OCI-LY3 (cell line): ENCODE measurements at regions not wholly inside any gene's neighbourhood (a gene's known extent, or its start where the extent isn't known, plus 50 kb on each side); places are given as distances from the start of the nearest gene placed in this dataset.

Experiments used
- H2AFZ ChIP-seq: fragments of 200-600, 300-600 bp; shearing (Covaris generic); 2 replicates; pipeline ENCODE4 v1.6.0; 2014; ENCODE audit warnings: antibody characterized with exemption, low read depth, low read length
- H3K27ac ChIP-seq: fragments of 200-600, 300-600 bp; sonication (generic); 2 replicates; pipeline ENCODE4 v1.5.1; 2014; ENCODE audit warnings: mild to moderate bottlenecking, low read length, moderate library complexity, mixed read lengths
- H3K27me3 ChIP-seq: fragments of 200-600, 300-600 bp; sonication (generic); 2 replicates; pipeline ENCODE4 v1.6.1; 2014; ENCODE audit warnings: low read depth, low read length, mixed read lengths
- H3K36me3 ChIP-seq: fragments of 200-600, 300-600 bp; sonication (generic); replicated peaks from 2 replicates; pipeline ENCODE3; 2014; ENCODE audit warnings: low read depth, low read length, mixed read lengths
- H3K4me1 ChIP-seq: fragments of 300-600, 200-600 bp; sonication (generic); 2 replicates; pipeline ENCODE4 v1.6.1; 2014; ENCODE audit warnings: low read length, mixed read lengths
- H3K4me2 ChIP-seq: fragments of 200-600, 300-600 bp; sonication (generic); 2 replicates; pipeline ENCODE4 v1.6.1; 2014; ENCODE audit warnings: low read length, mixed read lengths
- H3K4me3 ChIP-seq: fragments of 300-600, 200-600 bp; sonication (generic); 2 replicates; pipeline ENCODE4 v1.5.1; 2014; ENCODE audit warnings: antibody characterized with exemption, mild to moderate bottlenecking, low read length, moderate library complexity
- H3K79me2 ChIP-seq: fragments of 300-600, 200-600 bp; shearing (Covaris generic); 2 replicates; pipeline ENCODE4 v1.6.1; 2014; ENCODE audit warnings: mild to moderate bottlenecking, low read length, mixed read lengths
- H3K9ac ChIP-seq: fragments of 300-600, 200-600 bp; shearing (Covaris generic); 2 replicates; pipeline ENCODE4 v1.6.0; 2014; ENCODE audit warnings: mild to moderate bottlenecking, low read length, moderate library complexity
- H3K9me3 ChIP-seq: fragments of 200-600, 300-600 bp; shearing (Covaris generic); 2 replicates; pipeline ENCODE4 v1.6.1; 2014; ENCODE audit warnings: low read length, mixed read lengths; ENCODE audit not compliant: insufficient read depth
- H4K20me1 ChIP-seq: fragments of 200-600, 300-600 bp; sonication (generic); 2 replicates; pipeline ENCODE4 v1.6.1; 2016; ENCODE audit warnings: low read length, mixed read lengths; ENCODE audit not compliant: insufficient read depth
- EZH2phosphoT487 ChIP-seq: fragments of 200-600 bp; shearing (Covaris generic); IDR thresholded peaks from 2 replicates; pipeline ENCODE4 v1.6.1; 2018; ENCODE audit warnings: antibody characterized with exemption, mixed run types, low read depth
- TF ChIP-seq, protein P1 (sequence below): fragments of 200-600, 300-600 bp; sonication (generic); IDR thresholded peaks from 2 replicates; pipeline ENCODE4 v1.5.1; 2014; ENCODE audit warnings: antibody characterized with exemption, low read length, low read depth

DNA sequence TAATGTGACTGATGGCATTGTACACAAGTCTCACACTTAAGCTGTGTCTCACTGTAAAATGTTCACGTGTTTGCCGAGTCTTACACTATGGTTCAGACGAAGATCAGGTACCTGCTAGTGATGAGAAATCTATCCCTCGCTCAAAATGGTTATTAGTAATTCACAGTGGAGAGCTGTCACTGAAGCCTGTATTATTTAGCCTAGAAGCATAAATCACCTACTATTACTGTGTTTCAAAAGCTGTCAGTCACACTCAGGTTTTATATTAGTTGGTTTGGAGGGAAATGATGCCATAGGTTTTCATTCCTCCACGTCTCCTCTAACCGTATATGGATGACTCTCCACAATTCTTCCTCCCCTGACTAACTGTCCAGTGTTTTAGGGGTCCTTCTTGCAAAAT lies 292.4 kb upstream of the ZEB2 start:
- Histone ChIP-seq H3K27me3 (no peaks in the 10 kb centered on the region), H3K36me3 (no peaks in the 10 kb centered on the region), H3K4me1 (peaks cover 8% of the 10 kb centered on the region), H3K27ac (no peak overlapping the region), H3K4me3 (no peak overlapping the region), H3K9me3 (no peaks in the 10 kb centered on the region), H3K4me2 (no peak overlapping the region), H3K9ac (no peak overlapping the region), H4K20me1 (no peaks in the 10 kb centered on the region), H2AFZ (no peak overlapping the region), H3K79me2 (no peaks in the 10 kb centered on the region)
- TF ChIP-seq, protein P1, sequence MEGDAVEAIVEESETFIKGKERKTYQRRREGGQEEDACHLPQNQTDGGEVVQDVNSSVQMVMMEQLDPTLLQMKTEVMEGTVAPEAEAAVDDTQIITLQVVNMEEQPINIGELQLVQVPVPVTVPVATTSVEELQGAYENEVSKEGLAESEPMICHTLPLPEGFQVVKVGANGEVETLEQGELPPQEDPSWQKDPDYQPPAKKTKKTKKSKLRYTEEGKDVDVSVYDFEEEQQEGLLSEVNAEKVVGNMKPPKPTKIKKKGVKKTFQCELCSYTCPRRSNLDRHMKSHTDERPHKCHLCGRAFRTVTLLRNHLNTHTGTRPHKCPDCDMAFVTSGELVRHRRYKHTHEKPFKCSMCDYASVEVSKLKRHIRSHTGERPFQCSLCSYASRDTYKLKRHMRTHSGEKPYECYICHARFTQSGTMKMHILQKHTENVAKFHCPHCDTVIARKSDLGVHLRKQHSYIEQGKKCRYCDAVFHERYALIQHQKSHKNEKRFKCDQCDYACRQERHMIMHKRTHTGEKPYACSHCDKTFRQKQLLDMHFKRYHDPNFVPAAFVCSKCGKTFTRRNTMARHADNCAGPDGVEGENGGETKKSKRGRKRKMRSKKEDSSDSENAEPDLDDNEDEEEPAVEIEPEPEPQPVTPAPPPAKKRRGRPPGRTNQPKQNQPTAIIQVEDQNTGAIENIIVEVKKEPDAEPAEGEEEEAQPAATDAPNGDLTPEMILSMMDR, result no peak
- no peak for TF ChIP-seq EZH2phosphoT487

DNA sequence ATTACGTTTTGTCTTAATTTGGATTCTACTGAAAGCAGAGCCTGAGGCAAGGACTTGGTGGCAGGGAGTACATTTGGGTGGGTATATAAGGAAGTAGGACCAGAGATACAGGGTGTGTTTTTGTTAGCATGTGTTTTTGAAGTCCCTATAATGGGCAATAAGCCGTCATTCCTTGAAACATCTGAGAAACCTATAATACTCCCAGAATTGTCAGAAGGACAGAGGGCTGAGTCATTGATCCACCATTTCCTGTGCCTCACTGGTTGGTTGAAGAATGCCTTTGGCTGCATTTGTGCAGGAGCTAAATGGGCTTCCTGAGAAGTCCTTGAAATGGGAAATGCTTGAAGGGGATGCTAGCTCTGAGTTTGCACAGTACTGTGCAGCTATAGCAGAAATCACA lies 281.8 kb upstream of the ZEB2 start:
- no peaks in the 10 kb centered on the region for H4K20me1 ChIP-seq
- H3K36me3 ChIP-seq, result no peaks in the 10 kb centered on the region
- H2AFZ ChIP-seq, result no peak overlapping the region
- no peaks in the 10 kb centered on the region for H3K79me2 ChIP-seq
- TF ChIP-seq, protein P1, result no peak
- no peak for TF ChIP-seq EZH2phosphoT487
- no peak overlapping the region for H3K4me2 ChIP-seq
- H3K27ac ChIP-seq, result no peak overlapping the region
- no peak overlapping the region for H3K4me3 ChIP-seq
- H3K27me3 ChIP-seq, result no peaks in the 10 kb centered on the region
- no peak overlapping the region for H3K9ac ChIP-seq
- no peaks in the 10 kb centered on the region for H3K9me3 ChIP-seq
- H3K4me1 ChIP-seq, result no peaks in the 10 kb centered on the region

DNA sequence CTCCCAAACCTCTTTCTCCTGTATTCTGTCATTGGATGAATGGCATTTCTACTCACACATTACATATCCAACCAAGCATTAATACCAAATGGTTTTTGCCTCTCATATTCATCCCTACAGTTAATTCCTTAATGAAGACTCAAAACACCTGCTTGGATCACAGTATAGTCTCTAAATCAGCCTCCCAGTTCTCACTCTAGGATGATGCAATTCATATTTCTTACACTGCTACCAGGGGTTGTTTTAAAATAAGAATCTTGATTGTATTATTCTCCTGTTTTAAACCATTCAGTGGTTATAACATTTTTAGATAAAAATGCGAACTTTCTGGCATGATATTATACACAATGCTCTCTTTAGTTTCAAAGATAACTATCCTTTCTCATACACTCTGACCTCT lies 281.4 kb upstream of the ZEB2 start:
- no peak overlapping the region for H2AFZ ChIP-seq
- no peak overlapping the region for H3K27ac ChIP-seq

DNA sequence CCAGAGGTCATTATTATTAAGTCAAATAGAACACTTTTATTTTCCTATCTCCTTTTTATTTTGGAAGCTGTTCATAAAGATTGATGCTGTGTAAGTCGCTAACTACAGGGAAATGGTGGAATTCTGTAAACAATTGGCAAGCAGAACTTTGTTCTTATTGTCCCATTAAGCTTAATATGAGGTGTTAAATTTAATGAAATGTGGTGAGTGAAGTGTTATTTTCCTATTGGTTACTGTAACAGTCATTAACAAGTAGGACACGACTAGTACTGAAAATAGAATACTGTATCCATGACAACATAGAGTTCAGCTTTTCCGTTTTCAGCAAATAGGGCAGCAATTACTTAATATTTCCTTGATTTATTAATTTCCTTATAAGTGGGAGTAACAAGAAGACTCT lies 279.1 kb upstream of the ZEB2 start:
- Histone ChIP-seq H3K27ac (no peak overlapping the region), H4K20me1 (no peaks in the 10 kb centered on the region), H3K9me3 (no peaks in the 10 kb centered on the region), H3K4me1 (no peaks in the 10 kb centered on the region), H3K4me2 (no peak overlapping the region), H3K79me2 (no peaks in the 10 kb centered on the region), H2AFZ (no peak overlapping the region), H3K4me3 (no peak overlapping the region), H3K27me3 (no peaks in the 10 kb centered on the region), H3K9ac (no peak overlapping the region), H3K36me3 (no peaks in the 10 kb centered on the region)
- TF ChIP-seq EZH2phosphoT487, result no peak

More for the DNA sequence above, 281.4 kb upstream of the ZEB2 start:
- no peaks in the 10 kb centered on the region for H4K20me1 ChIP-seq
- H3K9ac ChIP-seq, result no peak overlapping the region
- TF ChIP-seq EZH2phosphoT487, result no peak
- TF ChIP-seq, protein P1, result no peak
- H3K9me3 ChIP-seq, result no peaks in the 10 kb centered on the region
- no peak overlapping the region for H3K4me2 ChIP-seq
- H3K27me3 ChIP-seq, result no peaks in the 10 kb centered on the region
- no peaks in the 10 kb centered on the region for H3K79me2 ChIP-seq
- no peaks in the 10 kb centered on the region for H3K36me3 ChIP-seq
- no peaks in the 10 kb centered on the region for H3K4me1 ChIP-seq
- no peak overlapping the region for H3K4me3 ChIP-seq

DNA sequence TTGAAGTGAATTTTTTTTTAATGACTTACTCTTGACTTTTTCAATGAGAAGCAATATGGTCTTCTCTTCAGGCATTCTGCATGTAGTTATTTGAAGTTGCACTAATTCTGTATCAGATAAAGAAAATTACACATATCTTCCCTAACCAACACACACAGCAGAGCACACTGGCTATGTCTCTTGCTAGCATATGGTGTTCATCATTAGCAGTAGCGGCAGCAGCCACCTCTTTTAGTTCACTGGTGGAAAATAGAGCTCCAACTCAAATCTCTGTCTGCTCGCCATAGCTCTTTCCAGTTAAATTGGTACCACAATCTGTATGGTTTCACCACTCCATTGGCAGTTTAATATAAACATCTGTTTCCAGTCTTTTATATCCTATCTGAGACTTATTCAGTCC lies 278.1 kb upstream of the ZEB2 start:
- no peak overlapping the region for H2AFZ ChIP-seq
- H3K4me3 ChIP-seq, result no peak overlapping the region
- no peaks in the 10 kb centered on the region for H3K79me2 ChIP-seq
- no peaks in the 10 kb centered on the region for H3K36me3 ChIP-seq
- no peaks in the 10 kb centered on the region for H3K27me3 ChIP-seq
- TF ChIP-seq EZH2phosphoT487, result no peak
- TF ChIP-seq, protein P1, result no peak
- no peak overlapping the region for H3K27ac ChIP-seq
- H3K4me2 ChIP-seq, result no peak overlapping the region
- H4K20me1 ChIP-seq, result no peaks in the 10 kb centered on the region
- H3K4me1 ChIP-seq, result no peaks in the 10 kb centered on the region
- H3K9me3 ChIP-seq, result no peaks in the 10 kb centered on the region
- no peak overlapping the region for H3K9ac ChIP-seq
